Lower lobe of right lung (tissue), 2 donors: ENCODE measurements at regions not wholly inside any gene's neighbourhood (a gene's known extent, or its start where the extent isn't known, plus 50 kb on each side); places are given as distances from the start of the nearest gene placed in this dataset.

Experiments
- ATAC-seq, 2 donors: fragments of 200-7000 bp; cut with Tn5 transposase; one replicate each; pipeline ENCODE4 v1.9.1; 2020 to 2022; ENCODE audit warnings: mild to moderate bottlenecking in 2 of 2, moderate library complexity in 2 of 2
- DNase-seq: peaks from one replicate; pipeline ENCODE4 v3.0.0-alpha.2; 2020
- H3K27ac ChIP-seq: fragments of 200-600 bp; one replicate; pipeline ENCODE4 v1.8.0; 2022
- H3K27me3 ChIP-seq: fragments of 200-600 bp; one replicate; pipeline ENCODE4 v1.8.0; 2022; ENCODE audit warnings: low read depth
- H3K36me3 ChIP-seq: fragments of 200-600 bp; one replicate; pipeline ENCODE4 v1.8.0; 2022; ENCODE audit warnings: mild to moderate bottlenecking
- H3K4me1 ChIP-seq: fragments of 200-600 bp; one replicate; pipeline ENCODE4 v1.8.0; 2022
- H3K4me3 ChIP-seq: fragments of 200-600 bp; one replicate; pipeline ENCODE4 v1.8.0; 2022; ENCODE audit warnings: mild to moderate bottlenecking
- H3K9me3 ChIP-seq: fragments of 200-600 bp; one replicate; pipeline ENCODE4 v1.8.0; 2022
- intact Hi-C: fragments of 100-400 bp; cut with DNase I; formaldehyde crosslinking; loops from one replicate; pipeline ENCODE4 v1.11.0; 2022
- TF ChIP-seq, protein P1 (sequence below): fragments of 200-600 bp; IDR thresholded peaks from one replicate; pipeline ENCODE4 v1.8.0; 2022; ENCODE audit warnings: antibody characterized with exemption, mild to moderate bottlenecking
- donor health status: DM: no; HTN: yes; CAD: no; lungs with severe emphysema.

DNA sequence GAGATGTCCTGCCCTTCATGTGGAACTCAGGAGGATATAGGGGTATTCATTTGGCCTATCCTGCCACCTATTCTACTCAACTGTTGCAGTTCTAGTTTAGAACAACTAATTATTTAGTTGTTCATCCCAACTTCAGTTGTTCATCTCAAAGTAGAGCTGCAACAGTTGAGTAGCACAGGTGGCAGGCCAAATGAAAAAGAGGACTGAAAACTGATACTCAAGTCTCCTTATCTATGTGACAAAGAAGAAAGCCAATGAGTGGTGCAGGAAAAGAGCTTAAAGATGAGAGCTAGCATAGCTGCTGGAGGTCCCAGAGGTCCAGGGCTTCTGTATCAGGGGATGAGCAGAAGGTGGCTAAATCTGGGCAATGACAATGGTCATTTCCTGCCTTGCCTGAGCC, 148.9 kb upstream of the KITLG start:
- intact Hi-C loops: no loop called here
- no peaks in the 10 kb centered on the region for H3K9me3 ChIP-seq
- H3K4me3 ChIP-seq: no peak overlapping the region
- TF ChIP-seq, protein P1, sequence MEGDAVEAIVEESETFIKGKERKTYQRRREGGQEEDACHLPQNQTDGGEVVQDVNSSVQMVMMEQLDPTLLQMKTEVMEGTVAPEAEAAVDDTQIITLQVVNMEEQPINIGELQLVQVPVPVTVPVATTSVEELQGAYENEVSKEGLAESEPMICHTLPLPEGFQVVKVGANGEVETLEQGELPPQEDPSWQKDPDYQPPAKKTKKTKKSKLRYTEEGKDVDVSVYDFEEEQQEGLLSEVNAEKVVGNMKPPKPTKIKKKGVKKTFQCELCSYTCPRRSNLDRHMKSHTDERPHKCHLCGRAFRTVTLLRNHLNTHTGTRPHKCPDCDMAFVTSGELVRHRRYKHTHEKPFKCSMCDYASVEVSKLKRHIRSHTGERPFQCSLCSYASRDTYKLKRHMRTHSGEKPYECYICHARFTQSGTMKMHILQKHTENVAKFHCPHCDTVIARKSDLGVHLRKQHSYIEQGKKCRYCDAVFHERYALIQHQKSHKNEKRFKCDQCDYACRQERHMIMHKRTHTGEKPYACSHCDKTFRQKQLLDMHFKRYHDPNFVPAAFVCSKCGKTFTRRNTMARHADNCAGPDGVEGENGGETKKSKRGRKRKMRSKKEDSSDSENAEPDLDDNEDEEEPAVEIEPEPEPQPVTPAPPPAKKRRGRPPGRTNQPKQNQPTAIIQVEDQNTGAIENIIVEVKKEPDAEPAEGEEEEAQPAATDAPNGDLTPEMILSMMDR: no peak
- DNase-seq (no peak), ATAC-seq (no peak)
- no peaks in the 10 kb centered on the region for H3K36me3 ChIP-seq
- H3K27ac ChIP-seq: no peak overlapping the region
- no peaks in the 10 kb centered on the region for H3K27me3 ChIP-seq
- no peaks in the 10 kb centered on the region for H3K4me1 ChIP-seq

GRCh38 chr12:88726806-88727720, 146.8 kb upstream of the KITLG start:
- Histone ChIP-seq H3K4me1 (no peaks in the 10 kb centered on the region), H3K27ac (no peak overlapping the region), H3K27me3 (no peaks in the 10 kb centered on the region), H3K36me3 (no peaks in the 10 kb centered on the region), H3K4me3 (no peak overlapping the region), H3K9me3 (no peaks in the 10 kb centered on the region)
- DNase-seq (no peak), ATAC-seq (no peak)
- intact Hi-C loops: no loop called here
- TF ChIP-seq, protein P1: no peak

DNA sequence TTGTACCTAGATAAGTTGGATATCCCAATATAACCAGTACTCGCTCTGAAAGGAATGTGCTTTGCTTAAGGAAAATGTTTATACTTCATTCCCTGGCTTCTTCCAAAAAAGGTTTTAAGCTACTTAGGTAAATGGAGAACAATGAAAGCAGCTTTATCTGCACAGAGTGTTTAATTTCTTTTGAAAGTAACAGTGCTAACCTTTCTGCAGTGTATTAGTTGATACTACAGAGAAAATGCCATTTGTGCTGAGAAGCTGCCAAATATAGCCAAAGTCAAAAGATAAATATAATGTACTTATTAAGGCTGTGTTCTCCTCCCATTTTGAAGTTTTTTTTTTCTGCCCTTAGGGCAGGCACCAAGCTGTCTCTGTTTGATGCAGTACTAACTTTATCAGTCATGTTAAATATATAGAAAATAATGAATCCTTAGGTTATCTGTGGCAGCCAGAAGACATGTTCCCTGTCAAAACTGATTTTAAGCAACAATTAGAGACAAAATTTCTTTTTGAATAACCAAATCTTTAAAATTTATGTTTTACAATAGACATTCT, 145.4 kb upstream of the KITLG start:
- ATAC-seq (no peak), DNase-seq (no peak)
- TF ChIP-seq, protein P1: no peak
- no peaks in the 10 kb centered on the region for H3K9me3 ChIP-seq
- H3K4me3 ChIP-seq: no peak overlapping the region
- no peak overlapping the region for H3K27ac ChIP-seq
- H3K4me1 ChIP-seq: no peaks in the 10 kb centered on the region
- no peaks in the 10 kb centered on the region for H3K36me3 ChIP-seq
- H3K27me3 ChIP-seq: no peaks in the 10 kb centered on the region
- intact Hi-C loops: no loop called here

- H3K27me3 ChIP-seq: no peaks in the 10 kb centered on the region
- H3K4me1 ChIP-seq: no peaks in the 10 kb centered on the region
- no peak overlapping the region for H3K27ac ChIP-seq
- intact Hi-C loops: no loop called here
- no peaks in the 10 kb centered on the region for H3K9me3 ChIP-seq
- ATAC-seq (no peak), DNase-seq (no peak)
- H3K36me3 ChIP-seq: no peaks in the 10 kb centered on the region
- H3K4me3 ChIP-seq: no peak overlapping the region
- TF ChIP-seq, protein P1: no peak
Observed at GRCh38 chr12:88723219-88723618, 142.9 kb upstream of the KITLG start.

DNA sequence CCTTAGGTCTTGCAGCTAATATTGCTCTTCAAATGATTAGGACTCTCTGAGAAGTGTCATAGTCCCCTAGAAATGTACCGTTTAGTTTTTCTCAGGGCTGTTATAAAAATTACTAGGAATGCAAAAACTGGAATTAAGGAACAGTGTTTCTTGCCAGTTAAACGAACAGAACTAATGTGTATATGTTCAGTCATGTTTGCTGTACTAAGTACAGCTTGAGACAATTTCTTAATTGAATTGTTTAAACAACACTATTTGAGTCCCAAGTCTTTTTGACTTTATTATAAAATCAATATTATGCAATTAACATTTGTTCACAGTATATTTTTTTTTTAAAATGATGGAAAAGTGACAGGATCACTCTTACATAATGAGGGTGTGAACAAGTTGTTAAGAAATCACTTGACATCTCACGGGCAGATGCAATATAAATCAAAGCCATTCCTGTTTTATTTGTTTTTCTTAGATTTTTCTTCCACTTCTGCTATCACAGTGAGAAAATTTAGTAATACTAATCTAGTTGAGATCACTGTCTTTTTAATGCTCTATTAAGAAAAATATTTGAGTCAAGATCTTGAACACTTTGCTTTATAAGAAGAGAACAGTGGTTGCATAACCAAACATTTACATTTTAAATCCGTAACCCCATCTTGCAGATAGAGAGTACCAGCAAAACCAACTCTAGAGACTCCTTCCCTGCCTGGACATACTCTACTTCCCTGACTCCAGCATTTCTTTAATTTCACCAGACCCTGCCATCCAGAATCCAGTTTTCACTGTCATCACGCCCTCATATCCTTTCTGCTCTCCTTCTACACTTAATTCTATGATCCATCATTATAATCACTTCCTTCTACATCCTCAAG, 140.7 kb upstream of the KITLG start:
- Histone ChIP-seq H3K9me3 (no peaks in the 10 kb centered on the region), H3K27me3 (no peaks in the 10 kb centered on the region), H3K36me3 (no peaks in the 10 kb centered on the region), H3K4me1 (no peaks in the 10 kb centered on the region), H3K4me3 (no peak overlapping the region), H3K27ac (no peak overlapping the region)
- ATAC-seq (peak in 1 of 2 donors; percentile 72), DNase-seq (no peak)
- intact Hi-C loops: no loop called here
- TF ChIP-seq, protein P1: no peak
